HepG2 (cell line): ENCODE measurements at regions not wholly inside any gene's neighbourhood (a gene's known extent, or its start where the extent isn't known, plus 50 kb on each side); places are given as distances from the start of the nearest gene placed in this dataset.

Experiments
- ARHGAP35 ChIP-seq: sonication (generic); formaldehyde crosslinking; IDR thresholded peaks from 2 replicates; pipeline ENCODE4 v1.9.0; 2022; ENCODE audit warnings: mild to moderate bottlenecking, inconsistent platforms, moderate library complexity, missing genetic modification reagents, borderline replicate concordance
- GZF1 ChIP-seq: sonication (generic); formaldehyde crosslinking; IDR thresholded peaks from 2 replicates; pipeline ENCODE4 v1.5.1; 2020; ENCODE audit warnings: mild to moderate bottlenecking, missing genetic modification reagents
- HOXA3 ChIP-seq: sonication (generic); formaldehyde crosslinking; IDR thresholded peaks from 2 replicates; pipeline ENCODE4 v1.5.0; 2020; ENCODE audit warnings: missing genetic modification reagents
- KLF15 ChIP-seq: sonication (generic); formaldehyde crosslinking; IDR thresholded peaks from 2 replicates; pipeline ENCODE4 v1.8.1; 2023; ENCODE audit warnings: borderline replicate concordance, mild to moderate bottlenecking, inconsistent platforms, missing genetic modification reagents, mixed read lengths
- NFKBIZ ChIP-seq: IDR thresholded peaks from 2 replicates; pipeline ENCODE4 v1.6.1; 2018; ENCODE audit warnings: missing genetic modification reagents, missing compliant biosample characterization
- PLRG1 ChIP-seq: fragments of 450-650 bp; conservative IDR thresholded peaks from 2 replicates; pipeline ENCODE4 v1.6.1; 2016
- ZNF317 ChIP-seq: sonication (generic); formaldehyde crosslinking; IDR thresholded peaks from 2 replicates; pipeline ENCODE4 v1.5.0; 2020; ENCODE audit warnings: mild to moderate bottlenecking, missing genetic modification reagents
- TF ChIP-seq, protein P1 (sequence below): sonication (generic); formaldehyde crosslinking; IDR thresholded peaks from 2 replicates; pipeline ENCODE4 v1.5.1; 2020; ENCODE audit warnings: mild to moderate bottlenecking, missing genetic modification reagents, moderate library complexity
- TF ChIP-seq, protein P2 (sequence below): IDR thresholded peaks from 2 replicates; pipeline ENCODE4 v1.6.1; 2016; ENCODE audit warnings: mild to moderate bottlenecking
- TF ChIP-seq, protein P3 (sequence below): sonication (generic); formaldehyde crosslinking; IDR thresholded peaks from 2 replicates; pipeline ENCODE4 v1.5.0; 2020; ENCODE audit warnings: missing genetic modification reagents
- TF ChIP-seq, protein P4 (sequence below): sonication (generic); formaldehyde crosslinking; IDR thresholded peaks from 2 replicates; pipeline ENCODE4 v1.5.1; 2020; ENCODE audit warnings: missing genetic modification reagents, mild to moderate bottlenecking, borderline replicate concordance

DNA sequence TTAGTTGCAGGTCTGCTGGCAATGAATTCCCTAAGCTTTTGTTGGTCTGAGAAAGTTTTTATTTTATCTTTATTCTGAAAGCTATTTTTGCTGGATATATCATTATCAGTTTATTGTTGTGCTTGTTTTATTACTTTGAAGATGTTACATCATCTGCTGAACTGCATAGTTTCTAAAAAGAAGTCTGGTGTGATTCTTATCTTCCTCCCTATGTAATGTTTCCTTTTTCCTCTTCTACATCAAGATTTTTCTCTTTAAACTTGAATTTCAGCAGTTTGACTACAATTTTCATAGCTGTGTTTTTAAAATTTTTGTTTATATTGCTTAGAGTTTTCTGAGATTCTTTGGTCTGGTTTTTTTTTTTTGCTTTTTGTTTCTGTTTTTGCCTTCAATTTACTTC lies 137.1 kb upstream of the PMCH start (continued):
- TF ChIP-seq, protein P1, sequence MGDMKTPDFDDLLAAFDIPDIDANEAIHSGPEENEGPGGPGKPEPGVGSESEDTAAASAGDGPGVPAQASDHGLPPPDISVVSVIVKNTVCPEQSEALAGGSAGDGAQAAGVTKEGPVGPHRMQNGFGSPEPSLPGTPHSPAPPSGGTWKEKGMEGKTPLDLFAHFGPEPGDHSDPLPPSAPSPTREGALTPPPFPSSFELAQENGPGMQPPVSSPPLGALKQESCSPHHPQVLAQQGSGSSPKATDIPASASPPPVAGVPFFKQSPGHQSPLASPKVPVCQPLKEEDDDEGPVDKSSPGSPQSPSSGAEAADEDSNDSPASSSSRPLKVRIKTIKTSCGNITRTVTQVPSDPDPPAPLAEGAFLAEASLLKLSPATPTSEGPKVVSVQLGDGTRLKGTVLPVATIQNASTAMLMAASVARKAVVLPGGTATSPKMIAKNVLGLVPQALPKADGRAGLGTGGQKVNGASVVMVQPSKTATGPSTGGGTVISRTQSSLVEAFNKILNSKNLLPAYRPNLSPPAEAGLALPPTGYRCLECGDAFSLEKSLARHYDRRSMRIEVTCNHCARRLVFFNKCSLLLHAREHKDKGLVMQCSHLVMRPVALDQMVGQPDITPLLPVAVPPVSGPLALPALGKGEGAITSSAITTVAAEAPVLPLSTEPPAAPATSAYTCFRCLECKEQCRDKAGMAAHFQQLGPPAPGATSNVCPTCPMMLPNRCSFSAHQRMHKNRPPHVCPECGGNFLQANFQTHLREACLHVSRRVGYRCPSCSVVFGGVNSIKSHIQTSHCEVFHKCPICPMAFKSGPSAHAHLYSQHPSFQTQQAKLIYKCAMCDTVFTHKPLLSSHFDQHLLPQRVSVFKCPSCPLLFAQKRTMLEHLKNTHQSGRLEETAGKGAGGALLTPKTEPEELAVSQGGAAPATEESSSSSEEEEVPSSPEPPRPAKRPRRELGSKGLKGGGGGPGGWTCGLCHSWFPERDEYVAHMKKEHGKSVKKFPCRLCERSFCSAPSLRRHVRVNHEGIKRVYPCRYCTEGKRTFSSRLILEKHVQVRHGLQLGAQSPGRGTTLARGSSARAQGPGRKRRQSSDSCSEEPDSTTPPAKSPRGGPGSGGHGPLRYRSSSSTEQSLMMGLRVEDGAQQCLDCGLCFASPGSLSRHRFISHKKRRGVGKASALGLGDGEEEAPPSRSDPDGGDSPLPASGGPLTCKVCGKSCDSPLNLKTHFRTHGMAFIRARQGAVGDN = no peak
- TF ChIP-seq PLRG1 = no peak
- TF ChIP-seq, protein P2, sequence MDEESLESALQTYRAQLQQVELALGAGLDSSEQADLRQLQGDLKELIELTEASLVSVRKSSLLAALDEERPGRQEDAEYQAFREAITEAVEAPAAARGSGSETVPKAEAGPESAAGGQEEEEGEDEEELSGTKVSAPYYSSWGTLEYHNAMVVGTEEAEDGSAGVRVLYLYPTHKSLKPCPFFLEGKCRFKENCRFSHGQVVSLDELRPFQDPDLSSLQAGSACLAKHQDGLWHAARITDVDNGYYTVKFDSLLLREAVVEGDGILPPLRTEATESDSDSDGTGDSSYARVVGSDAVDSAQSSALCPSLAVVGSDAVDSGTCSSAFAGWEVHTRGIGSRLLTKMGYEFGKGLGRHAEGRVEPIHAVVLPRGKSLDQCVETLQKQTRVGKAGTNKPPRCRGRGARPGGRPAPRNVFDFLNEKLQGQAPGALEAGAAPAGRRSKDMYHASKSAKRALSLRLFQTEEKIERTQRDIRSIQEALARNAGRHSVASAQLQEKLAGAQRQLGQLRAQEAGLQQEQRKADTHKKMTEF (CRISPR knock-in tag) = no peak
- no peak for TF ChIP-seq GZF1
- TF ChIP-seq ARHGAP35 (CRISPR knock-in tag) = no peak
- no peak for TF ChIP-seq KLF15 (CRISPR knock-in tag)
- no peak for TF ChIP-seq HOXA3 (CRISPR knock-in tag)
- TF ChIP-seq NFKBIZ (CRISPR knock-in tag) = no peak
- TF ChIP-seq ZNF317 (CRISPR knock-in tag) = no peak
- TF ChIP-seq, protein P3, sequence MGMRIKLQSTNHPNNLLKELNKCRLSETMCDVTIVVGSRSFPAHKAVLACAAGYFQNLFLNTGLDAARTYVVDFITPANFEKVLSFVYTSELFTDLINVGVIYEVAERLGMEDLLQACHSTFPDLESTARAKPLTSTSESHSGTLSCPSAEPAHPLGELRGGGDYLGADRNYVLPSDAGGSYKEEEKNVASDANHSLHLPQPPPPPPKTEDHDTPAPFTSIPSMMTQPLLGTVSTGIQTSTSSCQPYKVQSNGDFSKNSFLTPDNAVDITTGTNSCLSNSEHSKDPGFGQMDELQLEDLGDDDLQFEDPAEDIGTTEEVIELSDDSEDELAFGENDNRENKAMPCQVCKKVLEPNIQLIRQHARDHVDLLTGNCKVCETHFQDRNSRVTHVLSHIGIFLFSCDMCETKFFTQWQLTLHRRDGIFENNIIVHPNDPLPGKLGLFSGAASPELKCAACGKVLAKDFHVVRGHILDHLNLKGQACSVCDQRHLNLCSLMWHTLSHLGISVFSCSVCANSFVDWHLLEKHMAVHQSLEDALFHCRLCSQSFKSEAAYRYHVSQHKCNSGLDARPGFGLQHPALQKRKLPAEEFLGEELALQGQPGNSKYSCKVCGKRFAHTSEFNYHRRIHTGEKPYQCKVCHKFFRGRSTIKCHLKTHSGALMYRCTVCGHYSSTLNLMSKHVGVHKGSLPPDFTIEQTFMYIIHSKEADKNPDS (CRISPR knock-in tag) = no peak
- TF ChIP-seq, protein P4, sequence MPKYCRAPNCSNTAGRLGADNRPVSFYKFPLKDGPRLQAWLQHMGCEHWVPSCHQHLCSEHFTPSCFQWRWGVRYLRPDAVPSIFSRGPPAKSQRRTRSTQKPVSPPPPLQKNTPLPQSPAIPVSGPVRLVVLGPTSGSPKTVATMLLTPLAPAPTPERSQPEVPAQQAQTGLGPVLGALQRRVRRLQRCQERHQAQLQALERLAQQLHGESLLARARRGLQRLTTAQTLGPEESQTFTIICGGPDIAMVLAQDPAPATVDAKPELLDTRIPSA = no peak
